ENCODE measurements at regions not wholly inside any gene's neighbourhood (a gene's known extent, or its start where the extent isn't known, plus 50 kb on each side); places are given as distances from the start of the nearest gene placed in this dataset.

- no peak overlapping the region for H4K91ac ChIP-seq (ENCODE audit: insufficient read depth, low read depth, low read length)
- no peak overlapping the region for H2BK5ac ChIP-seq (ENCODE audit: low read depth, low read length, poor library complexity, severe bottlenecking)
- no peak overlapping the region for H4K8ac ChIP-seq (ENCODE audit: low read depth in 2 of 2, low read length in 2 of 2)
- H3K4me1 ChIP-seq (ENCODE audit: control insufficient read depth, insufficient read depth, low read length): no peaks in the 10 kb centered on the region
- H3K14ac ChIP-seq (replicated peaks; ENCODE audit: low read depth, low read length): no peak overlapping the region
- no peak overlapping the region for H2AK9ac ChIP-seq (replicated peaks; ENCODE audit: low read depth, low read length, poor library complexity)
- no TSS peak for BruUV-seq (replicated peaks)
- TF ChIP-seq BHLHE40 (IDR thresholded peaks at IDR 0.05; ENCODE audit: low read depth, low read length): no peak
- H3K23ac ChIP-seq (ENCODE audit: low read depth, low read length): no peak overlapping the region
- dilution Hi-C loops (cut with HindIII; ENCODE audit: low sequenced_read_pairs, unreplicated experiment): no loop called here
- H4K5ac ChIP-seq (ENCODE audit: low read depth, low read length): no peak overlapping the region
- no peaks in the 10 kb centered on the region for H4K20me1 ChIP-seq (ENCODE audit: insufficient read depth, low read length)
- H2AFZ ChIP-seq (replicated peaks; ENCODE audit: low read length, poor library complexity): no peak overlapping the region
- POLR2A ChIA-PET (ENCODE audit: unreplicated experiment): no interaction called here
- DNase-seq (no peak), ATAC-seq (ENCODE audit: low read depth) (no peak)
- no CpG with 5 or more reads among the region's 7 CpGs for WGBS, 2 experiments (ENCODE audit: extremely low coverage in 2 of 2, insufficient read length in 1 of 2)
- no peaks in the 10 kb centered on the region for H3K79me1 ChIP-seq (ENCODE audit: low read depth in 1 of 2, low read length in 2 of 2)
- no peak overlapping the region for H3K56ac ChIP-seq (ENCODE audit: extremely low read depth, insufficient read depth, low read length)
- no peak overlapping the region for H3K4me2 ChIP-seq (ENCODE audit: low read depth, low read length)
- no peaks in the 10 kb centered on the region for H3K9me1 ChIP-seq (ENCODE audit: insufficient read depth, low read length)
- in situ Hi-C loops (cut with MboI; ENCODE audit: low sequenced_read_pairs): no loop called here
- no peak overlapping the region for H2BK20ac ChIP-seq (ENCODE audit: low read depth, low read length)
- H3K18ac ChIP-seq (ENCODE audit: low read depth, low read length): no peak overlapping the region
- H3K4me3 ChIP-seq (ENCODE audit: insufficient read depth, low read depth, low read length): no peak overlapping the region
- H2AK5ac ChIP-seq (ENCODE audit: low read depth, low read length): no peak overlapping the region
- no peak overlapping the region for H3K9ac ChIP-seq (ENCODE audit: low read depth, low read length)
- no peak overlapping the region for H3K4ac ChIP-seq (ENCODE audit: low read depth, low read length)
- no peaks in the 10 kb centered on the region for H3K36me3 ChIP-seq (ENCODE audit: control insufficient read depth, insufficient read depth, low read length)
- no peak overlapping the region for H2BK120ac ChIP-seq (ENCODE audit: low read depth, low read length)
- H2BK15ac ChIP-seq (ENCODE audit: low read depth, low read length): no peak overlapping the region
- CTCF ChIA-PET: interaction anchor here (0.7 kb wide), 1 partner anchor 159 kb away, joined by 3 read pairs; no protein-coding TSS in a partner anchor
- H3K27ac ChIP-seq (ENCODE audit: insufficient read depth, low read length): no peak overlapping the region
- intact Hi-C loops (cut with micrococcal nuclease): no loop called here
- no peaks in the 10 kb centered on the region for H3K27me3 ChIP-seq (ENCODE audit: control insufficient read depth, insufficient read depth, low read length)
- peaks cover 9% of the 10 kb centered on the region for H3K9me3 ChIP-seq (ENCODE audit: control insufficient read depth, insufficient read depth, low read length)
These were observed 397.8 kb downstream of the KIF16B start for GRCh38 chr20:16175322-16175961.
